ENCODE measurements at regions not wholly inside any gene's neighbourhood (a gene's known extent, or its start where the extent isn't known, plus 50 kb on each side); places are given as distances from the start of the nearest gene placed in this dataset.

DNA sequence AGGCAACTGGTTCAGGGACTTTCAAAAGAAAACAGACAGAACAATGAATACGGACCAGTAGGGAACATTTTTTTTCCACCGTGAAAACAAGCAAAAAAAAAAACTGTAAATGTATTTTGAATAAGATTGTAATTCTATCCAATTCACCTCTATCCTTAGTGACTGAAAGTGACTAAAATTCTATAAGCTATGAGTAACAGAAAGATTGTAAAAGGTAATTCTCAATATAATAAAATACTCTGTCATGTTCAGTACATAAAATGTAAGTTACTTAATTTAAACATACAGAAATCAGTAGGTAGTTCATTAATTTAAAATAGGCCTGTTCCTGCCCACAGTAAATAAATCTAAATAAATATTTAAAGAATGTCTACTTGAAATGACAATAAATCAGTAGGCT, 368.2 kb upstream of the ARHGEF26 start:
- TF ChIP-seq POLR2A (IDR thresholded peaks at IDR 0.05; ENCODE audit: low read length) (no peak), GATA1 (IDR thresholded peaks at IDR 0.05; ENCODE audit: low read depth, low read length) (no peak)
